ENCODE measurements at regions not wholly inside any gene's neighbourhood (a gene's known extent, or its start where the extent isn't known, plus 50 kb on each side); places are given as distances from the start of the nearest gene placed in this dataset.

GRCh38 chr3:127064391-127065137 lies 81.6 kb downstream of the PLXNA1 start:
- Histone ChIP-seq H3K4me1 (ENCODE audit: control insufficient read depth in 1 of 2, insufficient read depth in 2 of 2, low read length in 2 of 2) (no peaks in the 10 kb centered on the region), H3K4me3 (replicated peaks in 1 of 3; ENCODE audit: low read depth in 2 of 3, low read length in 3 of 3) (no peak overlapping the region), H3K79me2 (ENCODE audit: insufficient read depth, low read length) (no peaks in the 10 kb centered on the region), H3K4me2 (replicated peaks; ENCODE audit: extremely low read depth, low read length, poor library complexity, severe bottlenecking) (no peak overlapping the region), H2AFZ (ENCODE audit: insufficient read depth, low read depth, low read length, poor library complexity, severe bottlenecking) (no peak overlapping the region), H3K9ac (ENCODE audit: insufficient read depth, low read length, poor library complexity, severe bottlenecking) (no peak overlapping the region), H3K9me3 (replicated peaks in 1 of 2; ENCODE audit: control insufficient read depth in 1 of 2, insufficient read depth in 1 of 2, low read length in 2 of 2) (no peaks in the 10 kb centered on the region), H4K20me1 (ENCODE audit: insufficient read depth, low read length) (no peaks in the 10 kb centered on the region), H3K27ac (ENCODE audit: low read depth in 1 of 2, low read length in 2 of 2) (no peak overlapping the region), H3K36me3 (replicated peaks in 1 of 2; ENCODE audit: control insufficient read depth in 1 of 2, insufficient read depth in 2 of 2, low read length in 2 of 2) (no peaks in the 10 kb centered on the region), H3K27me3 (ENCODE audit: control insufficient read depth in 2 of 2, insufficient read depth in 2 of 2, low read length in 2 of 2) (peaks cover 0 to 3% of the 10 kb centered on the region in 2 donors)
- Mint-ChIP-seq H3K9me3 (peaks cover 0 to 2% (median 0%) of the 10 kb centered on the region in 7 donors), H3K4me3 (no peak overlapping the region), H3K27me3 (ENCODE audit: low read depth in 3 of 3) (peaks cover 13 to 18% (median 15%) of the 10 kb centered on the region in 3 donors), H3K36me3 (no peaks in the 10 kb centered on the region), H3K27ac (no peak overlapping the region), H3K4me1 (no peaks in the 10 kb centered on the region)
- 97% methylated on average over 9 of the region's 16 CpGs for WGBS (ENCODE audit: insufficient coverage)
- intact Hi-C loops (cut with micrococcal nuclease) = no loop called here
- TF ChIP-seq CTCF (IDR thresholded peaks at IDR 0.05) = no peak
- peak in 1 of 3 donors; percentile 13 for DNase-seq

- Mint-ChIP-seq H3K36me3 (no peaks in the 10 kb centered on the region), H3K4me1 (no peaks in the 10 kb centered on the region), H3K27ac (no peak overlapping the region), H3K9me3 (no peaks in the 10 kb centered on the region), H3K4me3 (no peak overlapping the region), H3K27me3 (ENCODE audit: low read depth in 3 of 3) (peaks cover 13 to 18% (median 15%) of the 10 kb centered on the region in 3 donors)
- Histone ChIP-seq H3K9ac (ENCODE audit: insufficient read depth, low read length, poor library complexity, severe bottlenecking) (no peak overlapping the region), H3K4me2 (replicated peaks; ENCODE audit: extremely low read depth, low read length, poor library complexity, severe bottlenecking) (no peak overlapping the region), H3K27me3 (ENCODE audit: control insufficient read depth in 2 of 2, insufficient read depth in 2 of 2, low read length in 2 of 2) (peaks cover 0 to 3% of the 10 kb centered on the region in 2 donors), H3K36me3 (replicated peaks in 1 of 2; ENCODE audit: control insufficient read depth in 1 of 2, insufficient read depth in 2 of 2, low read length in 2 of 2) (no peaks in the 10 kb centered on the region), H4K20me1 (ENCODE audit: insufficient read depth, low read length) (no peaks in the 10 kb centered on the region), H3K79me2 (ENCODE audit: insufficient read depth, low read length) (no peaks in the 10 kb centered on the region), H3K4me3 (replicated peaks in 1 of 3; ENCODE audit: low read depth in 2 of 3, low read length in 3 of 3) (no peak overlapping the region), H2AFZ (ENCODE audit: insufficient read depth, low read depth, low read length, poor library complexity, severe bottlenecking) (no peak overlapping the region), H3K9me3 (replicated peaks in 1 of 2; ENCODE audit: control insufficient read depth in 1 of 2, insufficient read depth in 1 of 2, low read length in 2 of 2) (no peaks in the 10 kb centered on the region), H3K27ac (ENCODE audit: low read depth in 1 of 2, low read length in 2 of 2) (no peak overlapping the region), H3K4me1 (ENCODE audit: control insufficient read depth in 1 of 2, insufficient read depth in 2 of 2, low read length in 2 of 2) (no peaks in the 10 kb centered on the region)
- no peak for TF ChIP-seq CTCF (IDR thresholded peaks at IDR 0.05)
- intact Hi-C loops (cut with micrococcal nuclease) = no loop called here
- no peak for DNase-seq
- WGBS (ENCODE audit: insufficient coverage) = no CpG with 5 or more reads among the region's 5 CpGs
These were observed 82.2 kb downstream of the PLXNA1 start for GRCh38 chr3:127065138-127065427.

All from CD14-positive monocyte (primary cell).